ENCODE measurements at regions not wholly inside any gene's neighbourhood (a gene's known extent, or its start where the extent isn't known, plus 50 kb on each side); places are given as distances from the start of the nearest gene placed in this dataset.

- no peaks in the 10 kb centered on the region for H3K36me3 ChIP-seq (ENCODE audit: control insufficient read depth, insufficient read depth, low read length)
- CTCF ChIA-PET, result no interaction called here
- no peak for DNase-seq (ENCODE audit: low read depth)
- TF ChIP-seq CTCF (IDR thresholded peaks at IDR 0.05; ENCODE audit: insufficient read depth, low read depth, low read length), result no peak
- H3K4me3 ChIP-seq (ENCODE audit: low read depth, low read length), result no peak overlapping the region
- H3K27me3 ChIP-seq (ENCODE audit: control insufficient read depth, insufficient read depth, low read length), result no peaks in the 10 kb centered on the region
- POLR2A ChIA-PET, result no interaction called here
Observed at GRCh38 chr4:56229947-56230346, 157.3 kb downstream of the AASDH start.

GRCh38 chr4:56227301-56227835 is 159.9 kb downstream of the AASDH start:
- no peak for TF ChIP-seq CTCF (IDR thresholded peaks at IDR 0.05; ENCODE audit: insufficient read depth, low read depth, low read length)
- no peaks in the 10 kb centered on the region for H3K27me3 ChIP-seq (ENCODE audit: control insufficient read depth, insufficient read depth, low read length)
- no peak overlapping the region for H3K4me3 ChIP-seq (ENCODE audit: low read depth, low read length)
- ChIA-PET CTCF (no interaction called here), POLR2A (no interaction called here)
- no peak for DNase-seq (ENCODE audit: low read depth)
- no peaks in the 10 kb centered on the region for H3K36me3 ChIP-seq (ENCODE audit: control insufficient read depth, insufficient read depth, low read length)

- TF ChIP-seq CTCF (IDR thresholded peaks at IDR 0.05; ENCODE audit: insufficient read depth, low read depth, low read length), result no peak
- H3K27me3 ChIP-seq (ENCODE audit: control insufficient read depth, insufficient read depth, low read length), result no peaks in the 10 kb centered on the region
Observed at GRCh38 chr4:56226579-56226978, 160.7 kb downstream of the AASDH start.

GRCh38 chr4:56224641-56225040 is 162.7 kb downstream of the AASDH start:
- Histone ChIP-seq H3K36me3 (ENCODE audit: control insufficient read depth, insufficient read depth, low read length) (no peaks in the 10 kb centered on the region), H3K27me3 (ENCODE audit: control insufficient read depth, insufficient read depth, low read length) (no peaks in the 10 kb centered on the region), H3K4me3 (ENCODE audit: low read depth, low read length) (no peak overlapping the region)
- no peak for TF ChIP-seq CTCF (IDR thresholded peaks at IDR 0.05; ENCODE audit: insufficient read depth, low read depth, low read length)
- ChIA-PET POLR2A (no interaction called here), CTCF (no interaction called here)
- no peak for DNase-seq (ENCODE audit: low read depth)

More at GRCh38 chr4:56226579-56226978, 160.7 kb downstream of the AASDH start:
- ChIA-PET CTCF (no interaction called here), POLR2A (no interaction called here)
- no peak for DNase-seq (ENCODE audit: low read depth)
- Histone ChIP-seq H3K36me3 (ENCODE audit: control insufficient read depth, insufficient read depth, low read length) (no peaks in the 10 kb centered on the region), H3K4me3 (ENCODE audit: low read depth, low read length) (no peak overlapping the region)

- H3K36me3 ChIP-seq (ENCODE audit: control insufficient read depth, insufficient read depth, low read length), result no peaks in the 10 kb centered on the region
- ChIA-PET POLR2A (no interaction called here), CTCF (no interaction called here)
- no peak overlapping the region for H3K4me3 ChIP-seq (ENCODE audit: low read depth, low read length)
- DNase-seq (ENCODE audit: low read depth), result no peak
- H3K27me3 ChIP-seq (ENCODE audit: control insufficient read depth, insufficient read depth, low read length), result no peaks in the 10 kb centered on the region
- no peak for TF ChIP-seq CTCF (IDR thresholded peaks at IDR 0.05; ENCODE audit: insufficient read depth, low read depth, low read length)
Observed at GRCh38 chr4:56222514-56222913, 164.8 kb downstream of the AASDH start.

Measured in BJ (cell line).